Suprapubic skin (tissue), 4 donors: ENCODE measurements at regions not wholly inside any gene's neighbourhood (a gene's known extent, or its start where the extent isn't known, plus 50 kb on each side); places are given as distances from the start of the nearest gene placed in this dataset.

Source experiments
- DNase-seq, 2 donors: peaks; one replicate each; pipeline ENCODE4 v3.0.0-alpha.2; 2019; ENCODE audit warnings: low spot score in 2 of 2
- H3K27ac ChIP-seq: fragments of 200-600 bp; sonication (generic); one replicate; pipeline ENCODE4 v1.5.1; 2019
- H3K27me3 ChIP-seq: fragments of 200-600 bp; sonication (generic); one replicate; pipeline ENCODE4 v1.5.1; 2019
- H3K36me3 ChIP-seq: fragments of 200-600 bp; sonication (generic); one replicate; pipeline ENCODE4 v1.5.1; 2019
- H3K4me1 ChIP-seq: fragments of 200-600 bp; sonication (generic); one replicate; pipeline ENCODE4 v1.5.1; 2019
- H3K4me3 ChIP-seq: fragments of 200-600 bp; sonication (generic); one replicate; pipeline ENCODE4 v1.5.1; 2019; ENCODE audit warnings: mild to moderate bottlenecking
- H3K9me3 ChIP-seq: fragments of 200-600 bp; sonication (generic); one replicate; pipeline ENCODE4 v1.5.1; 2019
- CTCF ChIP-seq, 2 donors: fragments of 200-600 bp in 1 of 2; fragments of 450-650 bp in 1 of 2; sonication (generic) in 1 of 2; IDR thresholded peaks; one replicate each; pipeline ENCODE4 v1.5.1; 2016 to 2019; ENCODE audit warnings: antibody characterized with exemption in 2 of 2, mild to moderate bottlenecking in 1 of 2, moderate library complexity in 1 of 2
- EP300 ChIP-seq: sonication (generic); formaldehyde crosslinking; IDR thresholded peaks from one replicate; pipeline ENCODE4 v1.6.1; 2017; ENCODE audit warnings: antibody characterized with exemption
- POLR2A ChIP-seq, 2 donors: fragments of 450-650 bp; IDR thresholded peaks; one replicate each; pipeline ENCODE4 v1.6.1; 2017; ENCODE audit warnings: antibody characterized with exemption in 2 of 2, mild to moderate bottlenecking in 2 of 2, moderate library complexity in 2 of 2
- POLR2AphosphoS5 ChIP-seq, 3 donors: sonication (generic); formaldehyde crosslinking; IDR thresholded peaks; one replicate each; pipeline ENCODE4 v1.6.1; 2017; ENCODE audit warnings: antibody characterized with exemption in 3 of 3
- WGBS: methylation state at CpG from one replicate; pipeline ENCODE4 v1.1.5; 2018; 5-methylcytosine and 5-hydroxymethylcytosine counted together

- WGBS: 92% methylated on average over 12 of the region's 12 CpGs
- DNase-seq: no peak
- Histone ChIP-seq H3K9me3 (no peaks in the 10 kb centered on the region), H3K4me1 (no peaks in the 10 kb centered on the region), H3K27me3 (no peaks in the 10 kb centered on the region), H3K4me3 (no peak overlapping the region), H3K27ac (no peak overlapping the region), H3K36me3 (no peaks in the 10 kb centered on the region)
- TF ChIP-seq POLR2A (IDR thresholded peaks at IDR 0.05): no peak
- TF ChIP-seq POLR2AphosphoS5 (IDR thresholded peaks at IDR 0.05): no peak
- TF ChIP-seq EP300: no peak
- TF ChIP-seq CTCF (IDR thresholded peaks at IDR 0.05): no peak
Observed at GRCh38 chr5:106163233-106163632, 1507.5 kb downstream of the EFNA5 start.

GRCh38 chr5:106159616-106160015, 1511.1 kb downstream of the EFNA5 start:
- H3K4me1 ChIP-seq: no peaks in the 10 kb centered on the region
- H3K27me3 ChIP-seq: no peaks in the 10 kb centered on the region
- H3K9me3 ChIP-seq: no peaks in the 10 kb centered on the region
- DNase-seq: no peak
- no peak overlapping the region for H3K27ac ChIP-seq
- TF ChIP-seq POLR2AphosphoS5 (IDR thresholded peaks at IDR 0.05) (no peak), POLR2A (IDR thresholded peaks at IDR 0.05) (no peak), CTCF (IDR thresholded peaks at IDR 0.05) (no peak)
- WGBS: 44% methylated on average over 2 of the region's 2 CpGs
- no peak overlapping the region for H3K4me3 ChIP-seq
- H3K36me3 ChIP-seq: no peaks in the 10 kb centered on the region

- no peak for TF ChIP-seq POLR2A (IDR thresholded peaks at IDR 0.05)
- TF ChIP-seq EP300: no peak
- no peak for TF ChIP-seq CTCF (IDR thresholded peaks at IDR 0.05)
- no peak for TF ChIP-seq POLR2AphosphoS5 (IDR thresholded peaks at IDR 0.05)
- DNase-seq: peak in 1 of 2 donors; percentile 32
- WGBS: 82% methylated on average over 17 of the region's 35 CpGs
- Histone ChIP-seq H3K4me3 (no peak overlapping the region), H3K4me1 (no peaks in the 10 kb centered on the region), H3K27ac (no peak overlapping the region), H3K27me3 (no peaks in the 10 kb centered on the region), H3K36me3 (no peaks in the 10 kb centered on the region), H3K9me3 (no peaks in the 10 kb centered on the region)
Observed at GRCh38 chr5:106154280-106154716, 1516.4 kb downstream of the EFNA5 start.

GRCh38 chr5:106152569-106152968, 1518.2 kb downstream of the EFNA5 start:
- no peaks in the 10 kb centered on the region for H3K36me3 ChIP-seq
- H3K9me3 ChIP-seq: no peaks in the 10 kb centered on the region
- H3K27me3 ChIP-seq: no peaks in the 10 kb centered on the region
- no peak overlapping the region for H3K4me3 ChIP-seq
- DNase-seq: no peak
- no peak overlapping the region for H3K27ac ChIP-seq
- no peaks in the 10 kb centered on the region for H3K4me1 ChIP-seq
- 94% methylated on average over 1 of the region's 1 CpG for WGBS
- TF ChIP-seq EP300: no peak
- no peak for TF ChIP-seq POLR2A (IDR thresholded peaks at IDR 0.05)
- TF ChIP-seq POLR2AphosphoS5 (IDR thresholded peaks at IDR 0.05): no peak
- TF ChIP-seq CTCF (IDR thresholded peaks at IDR 0.05): no peak

- Histone ChIP-seq H3K27me3 (no peaks in the 10 kb centered on the region), H3K4me1 (no peaks in the 10 kb centered on the region), H3K36me3 (no peaks in the 10 kb centered on the region), H3K9me3 (no peaks in the 10 kb centered on the region), H3K27ac (no peak overlapping the region), H3K4me3 (no peak overlapping the region)
- no peak for TF ChIP-seq EP300
- no peak for TF ChIP-seq POLR2AphosphoS5 (IDR thresholded peaks at IDR 0.05)
- DNase-seq: no peak
Observed at GRCh38 chr5:106142116-106142515, 1528.6 kb downstream of the EFNA5 start.

GRCh38 chr5:106140101-106140500, 1530.6 kb downstream of the EFNA5 start:
- DNase-seq: no peak
- no peak for TF ChIP-seq POLR2A (IDR thresholded peaks at IDR 0.05)
- no peak for TF ChIP-seq EP300
- TF ChIP-seq POLR2AphosphoS5 (IDR thresholded peaks at IDR 0.05): no peak
- TF ChIP-seq CTCF (IDR thresholded peaks at IDR 0.05): no peak
- H3K4me1 ChIP-seq: no peaks in the 10 kb centered on the region
- H3K27ac ChIP-seq: no peak overlapping the region
- 81% methylated on average over 2 of the region's 2 CpGs for WGBS
- no peak overlapping the region for H3K4me3 ChIP-seq
- no peaks in the 10 kb centered on the region for H3K36me3 ChIP-seq
- H3K27me3 ChIP-seq: no peaks in the 10 kb centered on the region
- H3K9me3 ChIP-seq: no peaks in the 10 kb centered on the region
